GM20000 (cell line): ENCODE measurements at regions not wholly inside any gene's neighbourhood (a gene's known extent, or its start where the extent isn't known, plus 50 kb on each side); places are given as distances from the start of the nearest gene placed in this dataset.
"Not testable (repeated sequence)": the region's sequence is repeated elsewhere in the genome, so short reads cannot be mapped to it uniquely, and the experiment has no call there.

Experiments
- DNase-seq: peaks from one replicate; pipeline ENCODE4 v3.0.0; 2012; ENCODE audit warnings: low spot score
- CTCF ChIP-seq: IDR thresholded peaks from 2 replicates; pipeline ENCODE4 v1.5.1; 2012; ENCODE audit warnings: mild to moderate bottlenecking, control low read depth; ENCODE audit errors: extremely low read depth, missing control alignments

GRCh38 chr15:91356083-91356482, 256.0 kb downstream of the SV2B start:
- DNase-seq = no peak
- no peak for TF ChIP-seq CTCF

GRCh38 chr15:91357011-91357410, 257.0 kb downstream of the SV2B start:
- DNase-seq = no peak
- TF ChIP-seq CTCF = no peak

GRCh38 chr15:91357486-91357885, 257.4 kb downstream of the SV2B start:
- DNase-seq = no peak

DNA sequence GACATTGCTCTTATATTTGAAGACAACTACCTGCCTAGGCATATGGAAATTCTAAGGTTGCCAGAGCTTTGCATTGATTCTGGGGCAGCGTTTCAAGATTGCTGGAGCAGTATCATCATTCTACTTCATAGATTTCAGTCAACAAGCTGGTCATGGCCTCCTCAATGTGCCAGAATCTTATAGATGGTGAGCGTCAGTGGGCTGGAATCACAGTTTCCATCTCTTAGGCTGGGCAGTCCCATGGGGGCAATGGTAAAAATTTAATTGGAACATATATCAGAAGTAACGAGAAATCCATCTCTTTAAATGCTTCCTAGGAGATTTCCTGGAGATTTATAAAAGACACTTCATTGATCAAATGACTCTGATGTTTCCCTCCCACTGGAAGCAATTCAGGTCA, 258.3 kb downstream of the SV2B start:
- no peak for TF ChIP-seq CTCF
- DNase-seq = no peak

More at GRCh38 chr15:91357486-91357885, 257.4 kb downstream of the SV2B start:
- no peak for TF ChIP-seq CTCF

DNA sequence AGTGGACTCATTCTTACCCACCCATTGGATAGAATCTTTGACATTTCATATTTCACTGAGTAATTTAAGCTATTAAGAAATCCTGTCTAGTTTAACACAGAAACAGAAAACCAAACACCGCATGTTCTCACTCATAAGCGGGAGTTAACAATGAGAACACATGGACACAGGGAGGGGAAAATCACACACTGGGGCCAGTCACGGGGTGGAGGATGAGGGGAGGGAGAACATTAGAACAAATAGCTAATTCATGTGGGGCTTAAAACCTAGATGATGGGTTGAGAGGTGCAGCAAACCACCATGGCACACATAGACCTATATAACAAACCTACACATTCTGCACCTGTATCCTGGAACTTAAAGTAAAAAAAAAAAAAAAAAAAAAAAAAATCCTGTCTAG, 261.6 kb downstream of the SV2B start:
- not testable (repeated sequence) for DNase-seq

GRCh38 chr15:91366111-91366510, 266.1 kb downstream of the SV2B start:
- DNase-seq = no peak
- no peak for TF ChIP-seq CTCF

DNA sequence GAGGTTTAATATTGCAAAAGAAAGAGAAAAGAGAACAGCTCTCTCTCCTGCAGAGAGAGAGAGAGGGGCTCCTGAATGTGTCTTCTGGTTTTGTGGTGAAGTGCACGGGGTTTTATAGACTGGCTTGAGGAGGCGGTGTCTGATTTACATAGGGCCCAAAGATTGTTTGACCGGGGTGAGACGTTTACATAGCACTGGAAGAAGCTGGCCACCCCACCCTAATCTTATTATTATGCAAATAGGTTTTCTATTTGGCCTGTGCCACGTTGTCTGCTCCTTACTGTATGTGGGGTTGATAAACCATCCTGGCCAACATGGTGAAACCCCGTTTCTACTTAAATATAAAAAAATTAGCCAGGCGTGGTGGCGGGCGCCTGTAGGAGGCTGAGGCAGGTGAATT, 268.6 kb downstream of the SV2B start:
- no peak for DNase-seq

More for the DNA sequence above, 268.6 kb downstream of the SV2B start:
- no peak for TF ChIP-seq CTCF
